ENCODE measurements at regions not wholly inside any gene's neighbourhood (a gene's known extent, or its start where the extent isn't known, plus 50 kb on each side); places are given as distances from the start of the nearest gene placed in this dataset.

GRCh38 chr7:46651561-46652088 lies 730.6 kb upstream of the IGFBP3 start:
- TF ChIP-seq CTCF (IDR thresholded peaks at IDR 0.05; ENCODE audit: borderline replicate concordance, extremely low read depth, insufficient read depth) = no peak
- DNase-seq (no peak), FAIRE-seq (no peak)
- Histone ChIP-seq H3K27me3 (ENCODE audit: control insufficient read depth, insufficient read depth, low read length) (no peaks in the 10 kb centered on the region), H3K9ac (ENCODE audit: low read length in 3 of 3) (no peak overlapping the region), H3K4me3 (ENCODE audit: low read length in 3 of 3) (no peak overlapping the region), H3K36me3 (ENCODE audit: control insufficient read depth in 2 of 3, insufficient read depth in 3 of 3, low read length in 3 of 3) (no peaks in the 10 kb centered on the region), H3K9me3 (ENCODE audit: control insufficient read depth in 2 of 3, insufficient read depth in 1 of 3, low read length in 3 of 3) (no peaks in the 10 kb centered on the region), H3K4me1 (ENCODE audit: control insufficient read depth in 2 of 3, insufficient read depth in 2 of 3, low read depth in 1 of 3, low read length in 3 of 3) (no peaks in the 10 kb centered on the region), H3K27ac (ENCODE audit: low read depth in 2 of 2, low read length in 2 of 2) (no peak overlapping the region)
- intact Hi-C loops (cut with DNase I) = no loop called here

- Histone ChIP-seq H3K9ac (ENCODE audit: low read length in 3 of 3) (no peak overlapping the region), H3K4me1 (ENCODE audit: control insufficient read depth in 2 of 3, insufficient read depth in 2 of 3, low read depth in 1 of 3, low read length in 3 of 3) (no peaks in the 10 kb centered on the region), H3K27me3 (ENCODE audit: control insufficient read depth, insufficient read depth, low read length) (no peaks in the 10 kb centered on the region), H3K27ac (ENCODE audit: low read depth in 2 of 2, low read length in 2 of 2) (no peak overlapping the region), H3K9me3 (ENCODE audit: control insufficient read depth in 2 of 3, insufficient read depth in 1 of 3, low read length in 3 of 3) (no peaks in the 10 kb centered on the region), H3K36me3 (ENCODE audit: control insufficient read depth in 2 of 3, insufficient read depth in 3 of 3, low read length in 3 of 3) (no peaks in the 10 kb centered on the region), H3K4me3 (ENCODE audit: low read length in 3 of 3) (no peak overlapping the region)
- no peak for TF ChIP-seq CTCF (IDR thresholded peaks at IDR 0.05; ENCODE audit: borderline replicate concordance, extremely low read depth, insufficient read depth)
- intact Hi-C loops (cut with DNase I) = no loop called here
- peak in 1 of 5 donors; percentile 9 for DNase-seq
- no peak for FAIRE-seq
Observed at GRCh38 chr7:46651070-46651469, 730.0 kb upstream of the IGFBP3 start.

- H3K36me3 ChIP-seq (ENCODE audit: control insufficient read depth in 2 of 3, insufficient read depth in 3 of 3, low read length in 3 of 3) = no peaks in the 10 kb centered on the region
- H3K4me3 ChIP-seq (ENCODE audit: low read length in 3 of 3) = no peak overlapping the region
- no peak overlapping the region for H3K27ac ChIP-seq (ENCODE audit: low read depth in 2 of 2, low read length in 2 of 2)
- DNase-seq (no peak), FAIRE-seq (no peak)
- H3K27me3 ChIP-seq (ENCODE audit: control insufficient read depth, insufficient read depth, low read length) = no peaks in the 10 kb centered on the region
- TF ChIP-seq CTCF (IDR thresholded peaks at IDR 0.05; ENCODE audit: borderline replicate concordance, extremely low read depth, insufficient read depth) = no peak
- H3K9ac ChIP-seq (ENCODE audit: low read length in 3 of 3) = no peak overlapping the region
- no peaks in the 10 kb centered on the region for H3K4me1 ChIP-seq (ENCODE audit: control insufficient read depth in 2 of 3, insufficient read depth in 2 of 3, low read depth in 1 of 3, low read length in 3 of 3)
- intact Hi-C loops (cut with DNase I) = no loop called here
- no peaks in the 10 kb centered on the region for H3K9me3 ChIP-seq (ENCODE audit: control insufficient read depth in 2 of 3, insufficient read depth in 1 of 3, low read length in 3 of 3)
Observed at GRCh38 chr7:46649876-46650275, 728.8 kb upstream of the IGFBP3 start.
